ENCODE measurements at regions not wholly inside any gene's neighbourhood (a gene's known extent, or its start where the extent isn't known, plus 50 kb on each side); places are given as distances from the start of the nearest gene placed in this dataset.
"Not testable (repeated sequence)": the region's sequence is repeated elsewhere in the genome, so short reads cannot be mapped to it uniquely, and the experiment has no call there.

DNA sequence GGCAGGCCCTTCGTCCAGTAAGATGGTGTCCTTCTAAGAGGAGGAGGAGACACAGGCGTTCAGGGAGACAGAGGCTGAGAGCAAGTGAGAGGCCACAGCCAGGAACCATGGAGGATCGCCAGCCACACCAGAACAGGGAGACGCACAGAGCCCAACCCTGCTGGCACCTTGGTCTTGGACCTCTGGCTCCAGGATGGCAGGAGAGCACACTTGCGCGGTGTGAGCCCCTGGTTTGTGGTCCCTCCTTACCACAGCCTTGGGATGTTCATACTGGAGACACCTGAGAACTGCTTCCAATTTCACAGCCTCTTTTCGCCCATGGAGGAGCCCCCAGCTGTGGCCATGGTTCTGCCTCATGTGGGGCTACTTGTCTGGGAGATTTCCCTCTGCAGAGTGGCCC, 222.4 kb downstream of the DLL1 start:
- H3K9me3 ChIP-seq = no peaks in the 10 kb centered on the region
- H3K36me3 ChIP-seq = no peaks in the 10 kb centered on the region
- H3K27me3 ChIP-seq = no peaks in the 10 kb centered on the region; the same call in 1 of the 2 replicates
- DNase-seq = no peak
- H3K4me3 ChIP-seq = no peak overlapping the region

DNA sequence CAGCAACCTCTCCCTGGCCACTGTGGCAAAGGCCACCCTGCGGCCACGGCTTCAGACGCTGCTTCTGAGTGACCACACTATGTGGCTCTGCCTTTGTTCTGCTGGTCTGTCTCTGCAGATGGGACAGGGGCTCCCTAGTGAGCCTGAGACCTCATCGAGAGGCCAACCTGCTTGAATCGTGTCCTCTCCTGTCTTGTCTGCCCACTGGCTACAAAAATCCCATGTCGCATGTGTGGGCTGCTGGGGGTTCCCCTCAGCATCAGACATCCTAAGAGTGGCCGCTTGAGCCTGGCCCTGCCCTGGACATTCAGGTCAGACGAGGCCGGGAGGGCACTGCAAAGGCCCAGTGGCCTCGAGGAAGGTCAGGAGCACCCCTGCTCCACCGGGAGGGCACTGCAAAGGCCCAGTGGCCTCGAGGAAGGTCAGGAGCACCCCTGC, 222.9 kb downstream of the DLL1 start:
- Histone ChIP-seq H3K4me3 (no peak overlapping the region), H3K36me3 (no peaks in the 10 kb centered on the region), H3K9me3 (no peaks in the 10 kb centered on the region), H3K27me3 (no peaks in the 10 kb centered on the region; the same call in 1 of the 2 replicates)
- DNase-seq = no peak

DNA sequence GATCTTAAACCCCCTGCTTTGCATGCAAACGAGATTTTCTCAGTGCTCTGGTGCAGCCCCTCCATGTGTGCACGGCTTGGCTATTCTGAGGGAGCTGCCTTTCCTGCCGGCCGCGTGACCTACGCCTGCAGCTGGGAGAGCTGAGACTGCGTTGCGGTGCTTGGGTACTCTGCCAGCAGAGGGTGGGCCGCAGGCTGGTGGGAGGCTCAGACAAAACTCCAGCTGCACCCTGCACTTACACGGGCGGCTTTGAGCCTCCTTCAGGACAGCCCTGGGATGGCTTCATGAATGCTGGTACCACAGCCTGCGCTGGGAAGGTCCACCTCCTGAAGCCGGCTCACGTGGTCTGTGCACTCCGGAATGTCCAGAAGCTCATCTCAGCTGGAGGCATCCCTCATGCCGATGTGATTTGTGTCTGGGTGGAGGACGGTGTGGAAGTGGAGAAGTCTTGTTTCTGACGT, 223.7 kb downstream of the DLL1 start:
- Histone ChIP-seq H3K9me3 (no peaks in the 10 kb centered on the region), H3K27me3 (no peaks in the 10 kb centered on the region; the same call in 1 of the 2 replicates), H3K4me3 (no peak overlapping the region), H3K36me3 (no peaks in the 10 kb centered on the region)
- DNase-seq = no peak

DNA sequence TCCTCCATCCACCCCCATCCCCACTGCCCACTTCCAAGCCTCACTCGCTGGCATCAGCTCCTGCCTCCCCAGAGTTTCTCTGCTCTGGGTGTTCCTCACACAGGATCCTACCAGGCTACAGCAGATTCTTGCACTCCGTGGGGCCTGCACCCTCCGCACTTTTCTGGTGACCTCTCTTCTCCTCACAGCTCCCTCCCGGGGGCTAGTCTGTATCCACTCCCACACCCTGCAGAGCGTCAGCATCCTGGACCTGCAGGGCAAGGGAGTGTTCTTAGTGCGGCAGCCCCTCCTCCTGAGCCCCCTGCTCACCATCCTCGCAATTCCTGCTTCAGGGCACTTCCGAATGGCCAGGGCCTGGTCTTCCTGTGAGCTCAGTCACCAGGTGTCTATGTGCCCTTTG, 224.2 kb downstream of the DLL1 start:
- no peak for DNase-seq
- H3K9me3 ChIP-seq = no peaks in the 10 kb centered on the region

DNA sequence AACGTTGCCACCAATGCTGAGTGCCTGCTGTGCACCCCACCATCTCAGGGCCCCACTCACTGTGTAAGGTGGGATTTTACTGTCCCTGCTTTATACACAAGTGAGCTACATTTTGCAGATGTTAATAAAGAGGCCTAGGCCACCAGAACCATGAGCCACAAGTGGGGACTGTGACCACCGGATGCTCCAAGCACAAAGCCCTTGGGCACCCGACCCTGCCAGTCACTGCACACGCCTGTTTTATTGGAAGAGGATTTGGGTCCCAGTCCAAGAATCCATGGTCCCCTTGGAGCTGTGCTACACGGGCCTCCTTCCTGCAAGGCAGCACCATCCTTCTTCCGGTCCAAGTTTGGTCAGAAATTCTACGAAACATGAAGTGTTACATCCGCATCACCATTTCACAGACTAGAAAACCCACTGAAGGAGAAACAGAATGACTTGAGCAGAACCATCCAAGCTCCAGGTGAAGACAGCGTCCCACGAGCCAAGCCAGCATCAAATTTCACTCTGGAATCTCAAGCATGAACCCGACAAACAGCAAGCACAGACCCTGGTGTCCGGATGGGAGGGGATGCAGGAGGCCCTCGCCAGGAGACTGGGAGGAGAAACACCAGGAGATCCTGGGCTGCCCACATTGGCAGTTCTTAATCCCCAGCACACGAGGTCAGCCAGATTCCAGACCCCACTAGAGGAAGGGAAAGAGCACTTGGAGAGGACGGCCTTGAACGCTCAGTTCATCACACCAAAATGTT, 226.9 kb downstream of the DLL1 start:
- Histone ChIP-seq H3K9me3 (no peaks in the 10 kb centered on the region), H3K27me3 (no peaks in the 10 kb centered on the region), H3K4me3 (no peak overlapping the region), H3K36me3 (no peaks in the 10 kb centered on the region)
- DNase-seq = no peak

More for the DNA sequence above, 224.2 kb downstream of the DLL1 start:
- Histone ChIP-seq H3K4me3 (no peak overlapping the region), H3K27me3 (no peaks in the 10 kb centered on the region; the same call in 1 of the 2 replicates), H3K36me3 (no peaks in the 10 kb centered on the region)

DNA sequence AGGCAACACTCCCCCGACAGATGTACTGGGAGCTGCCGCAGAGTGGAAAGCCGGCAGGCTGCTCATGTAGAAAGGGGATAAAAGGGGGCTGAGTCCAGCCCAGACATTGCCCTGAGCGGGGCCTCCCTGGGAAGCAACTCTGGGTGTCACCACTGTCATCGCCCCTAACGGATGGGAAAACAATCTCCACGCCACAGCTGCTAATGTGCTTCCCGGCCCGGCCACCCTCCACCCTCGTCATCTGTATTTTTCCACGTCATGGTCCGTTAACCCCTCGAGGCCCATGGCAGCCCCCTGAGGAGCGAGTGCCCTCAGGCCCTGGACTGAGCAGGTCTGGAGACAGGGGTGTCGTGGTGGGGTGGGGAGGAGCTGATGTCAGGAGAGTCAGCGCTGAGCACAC, 227.4 kb downstream of the DLL1 start:
- no peaks in the 10 kb centered on the region for H3K36me3 ChIP-seq
- H3K4me3 ChIP-seq = no peak overlapping the region
- no peak for DNase-seq

DNA sequence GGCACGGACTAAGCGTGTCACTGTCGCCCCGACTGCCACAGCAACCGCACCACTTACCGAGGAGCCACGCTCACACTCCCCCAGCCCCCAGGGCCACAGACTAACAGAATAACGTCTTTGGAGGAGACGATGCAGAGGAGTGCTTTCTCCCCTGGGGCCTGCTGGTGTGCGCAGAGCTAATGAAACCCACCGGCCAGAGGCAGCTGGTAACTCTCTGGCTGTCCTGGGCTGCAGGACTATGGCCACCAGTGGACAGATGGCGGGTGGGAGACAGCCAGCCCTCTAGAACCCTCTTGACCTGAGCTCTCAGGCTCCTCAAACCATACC, 228.0 kb downstream of the DLL1 start:
- no peaks in the 10 kb centered on the region for H3K36me3 ChIP-seq
- no peak overlapping the region for H3K4me3 ChIP-seq
- no peaks in the 10 kb centered on the region for H3K27me3 ChIP-seq
- no peak for DNase-seq
- H3K9me3 ChIP-seq = no peaks in the 10 kb centered on the region

More for the DNA sequence above, 227.4 kb downstream of the DLL1 start:
- Histone ChIP-seq H3K9me3 (no peaks in the 10 kb centered on the region), H3K27me3 (no peaks in the 10 kb centered on the region)

DNA sequence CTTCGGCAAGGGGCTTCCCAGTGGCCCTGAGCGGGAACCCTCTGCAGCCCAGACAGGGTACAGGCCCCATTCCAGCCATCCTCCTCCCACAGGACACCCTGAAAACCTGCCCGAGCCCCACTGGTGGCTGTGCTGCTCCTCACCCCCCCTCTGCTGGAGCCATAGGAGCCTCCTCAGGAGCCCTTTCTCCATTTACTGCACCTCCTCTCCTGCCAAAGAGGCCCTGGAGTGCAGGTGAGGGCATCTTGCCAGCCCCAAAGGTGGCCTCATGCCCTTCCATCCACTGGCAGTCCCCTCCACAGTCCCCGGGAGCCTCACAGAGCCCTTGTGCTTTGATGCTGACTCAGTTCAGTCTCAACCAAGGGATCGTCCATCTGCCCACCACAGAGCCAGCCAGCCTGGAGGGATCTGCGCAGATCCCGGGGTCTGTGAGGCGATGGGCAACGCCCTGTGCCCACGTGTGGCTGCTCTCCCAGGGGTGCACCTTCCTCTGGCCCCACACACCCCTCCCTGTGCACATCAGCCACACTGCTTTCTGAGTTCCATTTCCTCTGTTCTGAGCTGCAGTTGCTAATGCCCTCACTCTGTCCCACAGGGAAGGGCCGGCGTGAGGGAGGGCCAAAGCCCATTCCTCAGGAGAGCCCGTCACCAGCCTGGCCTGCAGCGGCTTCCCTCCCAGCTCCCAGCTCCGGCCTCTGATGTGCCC, 228.5 kb downstream of the DLL1 start:
- no peak for DNase-seq
- no peak overlapping the region for H3K4me3 ChIP-seq
- H3K27me3 ChIP-seq = no peaks in the 10 kb centered on the region
- no peaks in the 10 kb centered on the region for H3K36me3 ChIP-seq
- H3K9me3 ChIP-seq = no peaks in the 10 kb centered on the region

DNA sequence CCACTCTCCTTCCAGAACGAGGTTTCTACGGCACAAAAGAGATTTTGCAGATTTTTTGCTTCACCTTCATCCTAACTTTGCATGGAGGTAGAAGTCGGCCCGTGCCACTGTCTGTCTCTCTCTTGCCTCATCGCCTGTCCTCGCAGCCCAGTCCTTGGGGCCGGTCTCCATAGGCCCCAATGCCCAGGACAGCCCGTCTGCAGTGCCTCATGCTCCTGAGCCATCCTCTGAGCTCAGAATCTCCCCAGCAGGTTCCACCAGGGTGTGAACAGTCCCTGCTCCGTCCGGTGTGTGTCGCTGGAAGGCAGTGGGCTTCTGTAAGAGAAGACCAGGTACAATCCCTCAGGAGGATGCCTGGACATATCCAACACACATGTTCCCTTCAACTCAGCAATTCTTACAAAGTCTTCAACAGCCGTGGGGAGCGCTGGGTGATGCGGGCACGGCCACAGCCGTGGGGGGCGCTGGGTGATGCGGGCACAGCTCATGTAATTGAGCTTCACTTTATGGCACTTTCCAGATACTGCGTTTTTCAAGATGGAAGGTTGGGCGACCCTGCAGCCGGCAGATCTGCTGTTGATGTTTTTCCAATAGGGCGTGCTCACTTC, 231.9 kb downstream of the DLL1 start:
- H3K9me3 ChIP-seq = no peaks in the 10 kb centered on the region
- H3K27me3 ChIP-seq = no peaks in the 10 kb centered on the region
- DNase-seq = no peak
- H3K4me3 ChIP-seq = no peak overlapping the region
- H3K36me3 ChIP-seq = no peaks in the 10 kb centered on the region

DNA sequence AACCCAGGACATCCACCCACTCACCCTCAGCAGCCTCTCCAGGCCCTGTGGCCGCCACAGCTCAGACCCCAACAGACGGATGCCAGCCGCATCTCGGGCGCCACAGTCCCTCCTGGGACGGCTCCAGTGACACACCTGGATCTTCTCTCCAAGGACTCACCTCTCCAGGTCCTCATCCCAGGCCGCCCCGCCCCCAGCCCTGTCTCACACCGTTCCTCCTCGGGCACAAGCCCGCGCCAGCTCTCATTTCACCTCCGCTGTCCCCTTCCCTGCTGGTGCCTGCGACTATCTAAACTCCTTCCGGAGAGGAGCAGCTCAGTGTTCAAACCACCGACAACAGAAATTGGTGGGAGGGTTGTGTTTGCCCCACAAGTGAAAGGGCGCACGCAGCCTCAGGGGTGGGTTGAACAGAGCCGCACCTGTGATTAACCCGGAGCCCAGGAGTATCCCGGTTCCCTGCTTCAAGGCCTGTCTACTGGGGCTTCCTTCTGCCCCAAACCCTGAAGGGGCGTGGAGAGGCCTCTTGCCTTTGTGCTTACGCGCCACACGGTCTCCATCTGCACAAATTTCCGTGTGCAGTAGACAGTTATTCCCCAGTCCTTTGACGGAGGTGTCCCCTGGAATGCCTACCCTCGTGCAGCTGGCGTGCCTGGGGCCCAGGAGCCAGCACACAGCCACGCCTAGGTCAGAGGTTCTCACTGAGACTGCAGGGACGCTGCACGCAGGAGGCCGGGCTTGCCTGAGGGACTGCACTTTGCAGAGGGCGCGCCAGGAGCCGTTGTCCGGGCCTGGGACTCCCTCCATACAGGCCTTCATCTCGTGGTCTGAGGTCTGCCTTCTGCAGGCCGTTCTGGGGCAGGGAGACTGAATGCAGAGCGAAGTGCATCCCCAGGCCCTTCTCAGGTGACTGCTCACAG, 232.7 kb downstream of the DLL1 start:
- DNase-seq = no peak
- H3K27me3 ChIP-seq = no peaks in the 10 kb centered on the region
- H3K9me3 ChIP-seq = no peaks in the 10 kb centered on the region
- no peaks in the 10 kb centered on the region for H3K36me3 ChIP-seq
- no peak overlapping the region for H3K4me3 ChIP-seq

DNA sequence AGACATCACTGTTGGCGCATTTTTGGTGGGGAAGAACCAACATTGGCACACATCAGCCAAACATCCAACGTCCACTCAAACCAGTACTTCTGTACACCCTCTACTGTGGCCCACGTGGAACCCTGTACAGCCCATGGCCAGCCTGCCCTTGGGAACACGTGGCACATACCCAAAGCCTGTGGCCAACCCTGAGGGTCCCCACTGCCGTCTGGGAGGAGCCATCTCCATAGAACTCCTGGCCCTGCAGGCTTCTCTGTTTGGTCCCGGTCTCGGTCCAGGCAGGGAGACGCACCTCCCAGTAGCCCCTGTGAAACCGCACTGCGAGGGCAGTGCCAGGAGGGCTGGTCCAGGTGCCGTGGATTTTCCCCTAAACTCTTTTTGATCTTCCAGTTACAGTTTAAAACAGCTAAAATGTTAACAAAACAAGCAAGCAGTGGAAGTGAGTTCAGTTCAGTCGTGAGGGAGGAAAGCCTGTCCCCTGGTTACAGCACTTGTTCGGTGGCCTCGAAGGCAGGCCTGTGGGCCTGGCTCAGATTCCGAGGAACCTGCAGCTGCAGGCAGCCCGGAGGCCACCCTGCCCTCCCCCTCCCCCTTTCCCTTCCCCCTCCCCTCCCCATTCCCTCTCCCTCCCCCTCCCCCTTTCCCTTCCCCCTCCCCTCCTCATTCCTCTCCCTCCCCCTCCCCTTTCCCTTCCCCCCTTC, 233.7 kb downstream of the DLL1 start:
- DNase-seq = no peak
- no peak overlapping the region for H3K4me3 ChIP-seq
- H3K27me3 ChIP-seq = no peaks in the 10 kb centered on the region
- H3K36me3 ChIP-seq = no peaks in the 10 kb centered on the region
- H3K9me3 ChIP-seq = no peaks in the 10 kb centered on the region

DNA sequence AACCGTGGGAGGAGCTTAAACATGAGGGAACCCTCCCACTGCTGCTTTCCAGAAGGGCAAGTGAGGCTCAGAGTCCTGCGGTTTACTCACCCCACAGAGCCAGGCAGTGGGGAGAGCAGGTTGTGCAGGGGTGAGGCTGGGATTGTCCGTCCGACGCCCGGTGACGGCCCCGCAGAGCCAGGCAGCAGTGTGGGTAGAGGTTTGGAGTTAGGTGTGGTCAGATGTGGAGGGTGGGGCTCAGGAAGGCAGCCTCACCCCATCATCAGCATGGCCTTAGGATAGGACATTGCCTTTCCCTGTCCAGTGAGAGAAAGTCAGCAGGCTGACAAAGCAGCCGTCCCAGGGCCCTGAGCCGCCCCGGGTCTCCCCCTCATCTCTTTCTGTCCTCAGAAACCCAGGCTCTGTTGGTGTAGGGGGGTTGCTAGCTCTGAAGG, 234.6 kb downstream of the DLL1 start:
- no peak for DNase-seq
- no peaks in the 10 kb centered on the region for H3K36me3 ChIP-seq
- no peak overlapping the region for H3K4me3 ChIP-seq
- no peaks in the 10 kb centered on the region for H3K27me3 ChIP-seq
- H3K9me3 ChIP-seq = no peaks in the 10 kb centered on the region

DNA sequence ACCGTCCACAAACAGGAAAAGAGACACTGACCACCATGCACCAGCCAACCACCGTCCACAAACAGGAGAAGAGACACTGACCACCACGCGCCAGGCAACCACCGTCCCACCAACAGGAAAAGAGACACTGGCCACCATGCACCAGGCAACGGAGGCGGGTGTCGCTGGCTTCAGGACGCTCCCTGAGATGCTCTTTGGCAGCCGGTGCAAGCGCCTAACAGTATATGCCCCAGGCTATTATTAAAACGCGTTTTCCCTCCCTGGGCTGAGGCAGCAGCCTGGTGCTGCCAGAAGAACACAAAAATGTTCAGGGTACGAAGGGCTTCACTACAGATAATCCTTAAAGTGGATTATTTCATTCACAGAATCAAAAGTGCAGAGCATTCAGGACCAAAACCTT, 235.1 kb downstream of the DLL1 start:
- DNase-seq, H3K36me3 ChIP-seq, H3K9me3 ChIP-seq, H3K27me3 ChIP-seq, H3K4me3 ChIP-seq: not testable (repeated sequence)

DNA sequence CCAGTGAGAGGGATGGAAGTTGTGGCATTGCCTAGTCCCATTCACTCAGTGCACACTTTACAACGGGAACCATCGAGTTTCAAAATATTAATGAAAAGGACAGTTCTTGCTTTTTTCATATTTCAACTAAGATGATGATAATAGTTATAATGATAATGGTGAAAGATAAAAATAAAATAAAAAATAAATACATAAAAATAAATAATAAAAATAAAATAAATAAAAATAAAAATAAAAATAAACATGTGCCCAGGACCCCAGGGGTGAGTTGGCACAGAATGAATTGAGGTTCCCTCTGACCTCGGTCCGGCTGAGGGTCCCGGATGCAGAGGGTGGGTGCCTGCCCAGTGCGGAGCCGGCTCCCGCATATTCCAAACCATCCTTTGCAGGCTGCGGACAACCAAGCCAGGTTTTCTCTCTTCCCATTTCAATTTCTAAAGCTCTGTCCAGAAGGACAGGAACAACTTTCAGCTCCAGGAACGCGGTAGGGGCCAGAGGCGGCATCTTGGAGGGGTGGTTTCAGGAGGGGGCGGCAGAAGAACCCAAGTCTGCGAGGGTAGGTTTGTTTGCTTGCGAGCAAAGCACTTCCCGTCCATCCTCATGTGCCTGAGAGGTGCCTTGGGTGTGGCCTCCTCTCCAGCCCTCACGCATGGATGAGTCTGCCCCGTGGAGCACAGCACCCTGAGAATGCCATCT, 236.8 kb downstream of the DLL1 start:
- no peaks in the 10 kb centered on the region for H3K36me3 ChIP-seq

DNA sequence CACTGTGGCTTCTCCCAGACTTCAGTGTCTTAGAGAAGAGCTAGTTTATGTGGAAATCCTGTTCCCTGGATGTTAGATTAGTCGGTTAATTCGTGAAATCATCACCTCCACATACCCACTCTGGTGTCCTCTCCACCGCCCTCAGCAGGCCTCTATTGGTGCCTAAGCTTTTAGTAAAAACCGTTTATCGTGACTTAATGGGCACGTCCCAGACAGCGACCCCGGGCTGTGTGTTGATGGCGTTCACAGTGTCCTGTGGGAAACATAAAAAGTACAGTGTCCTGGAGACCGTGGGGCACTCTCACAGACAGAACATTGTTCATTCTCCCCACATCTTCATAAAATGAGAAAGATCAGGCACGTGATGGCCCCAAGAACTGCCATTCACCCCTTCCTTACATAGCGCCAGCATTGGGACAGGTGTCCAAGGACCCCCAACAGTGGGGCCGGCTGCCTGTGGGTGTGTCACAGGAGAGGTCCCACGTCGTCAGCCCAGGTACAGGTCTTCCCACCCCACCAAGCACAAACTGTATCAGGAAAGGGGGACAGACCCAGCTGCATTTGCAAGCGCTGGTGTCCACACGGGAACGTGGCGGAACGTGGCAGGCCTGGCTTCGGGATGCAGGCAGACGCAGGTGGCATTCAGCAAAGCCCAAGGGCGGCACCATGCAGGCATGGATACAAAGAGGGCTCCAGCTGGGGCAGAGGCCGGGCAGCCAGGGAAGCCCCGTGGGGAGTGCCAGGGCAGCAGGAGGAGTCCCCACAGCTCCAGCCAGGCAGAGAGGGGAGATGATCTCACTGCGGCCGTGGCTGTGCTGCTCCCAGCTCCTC, 237.7 kb downstream of the DLL1 start:
- Histone ChIP-seq H3K9me3 (no peaks in the 10 kb centered on the region), H3K27me3 (no peaks in the 10 kb centered on the region), H3K4me3 (no peak overlapping the region), H3K36me3 (no peaks in the 10 kb centered on the region)
- DNase-seq = no peak

More for the DNA sequence above, 236.8 kb downstream of the DLL1 start:
- DNase-seq = no peak
- Histone ChIP-seq H3K27me3 (no peaks in the 10 kb centered on the region), H3K9me3 (no peaks in the 10 kb centered on the region), H3K4me3 (no peak overlapping the region)
